Activated CD4-positive, alpha-beta T cell treated with anti-CD3 and anti-CD28 coated beads for 36 hours (primary cell): ENCODE measurements at regions not wholly inside any gene's neighbourhood (a gene's known extent, or its start where the extent isn't known, plus 50 kb on each side); places are given as distances from the start of the nearest gene placed in this dataset.

Experiments used
- ATAC-seq: fragments of 200-7000 bp; cut with Tn5 transposase; one replicate; pipeline ENCODE4 v1.10.0; 2021; ENCODE audit warnings: mild to moderate bottlenecking, moderate library complexity
- CTCF ChIA-PET: fragments of 350-600 bp; sonication (Branson Sonifier 250); formaldehyde crosslinking; loops from one replicate; lab custom pipeline; 2021; ENCODE audit warnings: antibody characterized with exemption; lab: Charles Lee
- POLR2A ChIA-PET: fragments of 350-600 bp; sonication (Branson Sonifier 250); formaldehyde crosslinking; loops from one replicate; lab custom pipeline; 2021; ENCODE audit warnings: antibody characterized with exemption, inconsistent platforms; lab: Charles Lee
- DNase-seq: peaks from one replicate; pipeline ENCODE4 v3.0.0-alpha.2; 2020
- H3K27ac Mint-ChIP-seq: one replicate; pipeline ENCODE4 v1.8.0; 2021; ENCODE audit warnings: mixed read lengths
- H3K27me3 Mint-ChIP-seq: one replicate; pipeline ENCODE4 v1.8.0; 2021; ENCODE audit warnings: mixed read lengths
- H3K36me3 Mint-ChIP-seq: one replicate; pipeline ENCODE4 v1.8.0; 2021; ENCODE audit warnings: low read depth, mixed read lengths
- H3K4me1 Mint-ChIP-seq: one replicate; pipeline ENCODE4 v1.8.0; 2021; ENCODE audit warnings: mixed read lengths
- H3K4me3 Mint-ChIP-seq: one replicate; pipeline ENCODE4 v1.8.0; 2021; ENCODE audit warnings: mild to moderate bottlenecking, moderate library complexity, mixed read lengths
- H3K9me3 Mint-ChIP-seq: one replicate; pipeline ENCODE4 v1.8.0; 2021; ENCODE audit warnings: low read depth, mixed read lengths
- intact Hi-C, 2 experiments: fragments of 100-400 bp; cut with DNase I in 1 of 2; cut with micrococcal nuclease in 1 of 2; formaldehyde crosslinking; loops; one replicate each; pipeline versions ENCODE4 v1.14.2 to v1.15.1; 2022 to 2024; cut with DNase I, micrococcal nuclease

DNA sequence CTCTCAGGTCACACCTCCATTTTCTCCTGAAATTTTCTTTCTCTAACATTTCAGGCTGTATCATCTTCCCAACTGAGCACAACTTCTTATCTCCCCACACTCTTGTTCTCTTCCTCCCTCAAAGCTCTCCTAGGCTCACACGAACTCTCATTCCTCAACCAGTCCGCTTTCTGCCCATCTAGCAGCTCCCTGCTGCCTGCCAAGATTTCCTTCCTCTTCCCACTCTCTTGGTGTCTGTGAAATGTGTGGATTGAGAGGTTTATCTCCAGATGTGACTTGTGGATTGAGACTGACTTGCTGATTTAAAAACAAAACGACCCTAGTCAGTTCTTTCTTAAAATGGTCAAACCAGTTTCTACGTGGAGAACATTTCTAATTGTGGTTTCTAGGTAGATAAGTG is 106.3 kb downstream of the MTNR1B start:
- Mint-ChIP-seq H3K4me3 (no peak overlapping the region), H3K27ac (no peak overlapping the region)
- intact Hi-C loops, result no loop called here

DNA sequence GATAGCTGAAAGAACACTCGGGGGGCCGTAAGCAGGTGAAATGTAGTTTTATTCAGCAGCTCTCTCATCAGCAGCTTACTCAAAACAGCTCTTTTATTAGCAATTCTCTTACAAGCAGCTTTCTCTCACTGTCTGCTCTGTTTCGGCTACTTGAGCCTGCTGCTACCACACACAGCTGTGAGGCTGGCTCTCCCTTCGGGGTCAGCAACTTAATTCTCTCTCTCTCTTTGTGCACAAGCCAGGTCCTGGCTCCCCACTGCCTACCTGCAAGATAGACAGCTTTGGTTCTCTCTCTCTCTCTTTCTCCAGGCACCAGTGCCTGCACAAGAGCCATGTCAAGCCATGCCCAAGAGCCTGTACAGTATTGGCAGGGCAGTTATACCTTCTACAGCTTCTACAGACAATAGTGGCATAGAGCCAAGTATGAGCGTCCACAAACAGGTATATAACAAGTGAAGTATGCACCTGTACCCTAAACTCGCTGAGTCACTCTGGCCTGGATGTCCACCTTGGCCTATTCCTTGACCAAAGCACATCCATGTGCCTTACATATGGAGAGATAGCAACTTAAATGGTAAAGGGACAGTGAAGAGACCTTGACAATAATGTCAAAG is 110.8 kb downstream of the MTNR1B start:
- H3K36me3 Mint-ChIP-seq, result no peaks in the 10 kb centered on the region
- H3K9me3 Mint-ChIP-seq, result no peaks in the 10 kb centered on the region
- POLR2A ChIA-PET, result no interaction called here
- H3K4me3 Mint-ChIP-seq, result no peak overlapping the region
- CTCF ChIA-PET, result no interaction called here
- no peak overlapping the region for H3K27ac Mint-ChIP-seq
- DNase-seq, result no peak
- peaks cover 18% of the 10 kb centered on the region for H3K27me3 Mint-ChIP-seq
- ATAC-seq, result no peak
- intact Hi-C loops, result loop anchor here in 1 of 2 experiments (5.0 kb wide), 1 partner anchor 147 kb away; no protein-coding TSS in a partner anchor
- no peaks in the 10 kb centered on the region for H3K4me1 Mint-ChIP-seq

More for the DNA sequence above, 106.3 kb downstream of the MTNR1B start:
- Mint-ChIP-seq H3K27me3 (peaks cover 23% of the 10 kb centered on the region), H3K36me3 (no peaks in the 10 kb centered on the region), H3K4me1 (no peaks in the 10 kb centered on the region), H3K9me3 (no peaks in the 10 kb centered on the region)
- DNase-seq, result no peak
- POLR2A ChIA-PET, result no interaction called here
- no peak for ATAC-seq
- CTCF ChIA-PET, result no interaction called here

DNA sequence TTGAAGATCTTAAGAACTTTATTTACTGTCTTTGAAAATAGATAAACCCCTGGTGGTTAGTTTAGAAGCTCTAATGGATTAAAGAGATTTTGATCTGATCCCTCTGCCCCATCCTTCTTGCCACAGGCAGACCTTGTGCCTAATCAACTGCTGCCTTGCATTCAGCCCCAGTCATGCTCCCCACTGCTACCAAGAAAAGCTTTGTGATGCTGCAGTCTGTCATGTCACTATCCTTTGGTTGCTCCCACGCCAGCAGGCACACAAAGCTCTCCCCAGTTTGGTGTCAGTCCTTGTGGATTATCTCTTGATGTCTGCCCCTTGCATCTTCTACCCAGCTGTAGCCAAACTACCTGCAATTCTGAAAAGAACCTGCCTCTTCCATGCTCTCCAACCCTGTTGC is 112.2 kb downstream of the MTNR1B start:
- intact Hi-C loops, result loop anchor here in 1 of 2 experiments (5.0 kb wide), 1 partner anchor 146 kb away; no protein-coding TSS in a partner anchor
- no peak overlapping the region for H3K27ac Mint-ChIP-seq
- POLR2A ChIA-PET, result no interaction called here
- H3K36me3 Mint-ChIP-seq, result no peaks in the 10 kb centered on the region
- no peaks in the 10 kb centered on the region for H3K4me1 Mint-ChIP-seq
- H3K27me3 Mint-ChIP-seq, result peaks cover 14% of the 10 kb centered on the region
- DNase-seq, result no peak
- no peaks in the 10 kb centered on the region for H3K9me3 Mint-ChIP-seq
- ATAC-seq, result no peak
- CTCF ChIA-PET, result no interaction called here
- H3K4me3 Mint-ChIP-seq, result no peak overlapping the region

DNA sequence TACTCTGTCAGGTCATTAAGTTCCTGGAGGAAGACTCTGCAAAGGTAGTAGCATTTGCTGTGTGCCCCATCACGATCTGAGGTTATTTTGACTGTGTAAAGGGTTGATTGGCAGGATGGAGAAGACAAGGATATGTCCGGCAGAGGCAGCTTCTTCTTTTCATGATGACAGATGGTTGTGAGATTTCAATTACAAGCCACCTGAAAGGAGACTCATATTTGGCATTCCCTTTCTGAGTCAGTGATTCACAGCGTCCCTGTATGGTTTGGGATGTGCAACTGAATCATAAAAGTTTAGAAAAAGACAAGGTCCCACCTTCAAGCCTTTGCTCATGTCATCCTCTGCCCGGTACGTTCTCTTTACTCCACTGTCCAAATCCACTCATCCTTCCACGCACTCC is 113.4 kb downstream of the MTNR1B start:
- Mint-ChIP-seq H3K27ac (no peak overlapping the region), H3K27me3 (peaks cover 10% of the 10 kb centered on the region), H3K36me3 (no peaks in the 10 kb centered on the region), H3K4me3 (no peak overlapping the region), H3K4me1 (no peaks in the 10 kb centered on the region), H3K9me3 (no peaks in the 10 kb centered on the region)
- CTCF ChIA-PET, result no interaction called here
- ATAC-seq (peak; percentile 16), DNase-seq (no peak)
- POLR2A ChIA-PET, result no interaction called here
- intact Hi-C loops, result loop anchor here in 1 of 2 experiments (5.0 kb wide), 1 partner anchor 144 kb away; no protein-coding TSS in a partner anchor

DNA sequence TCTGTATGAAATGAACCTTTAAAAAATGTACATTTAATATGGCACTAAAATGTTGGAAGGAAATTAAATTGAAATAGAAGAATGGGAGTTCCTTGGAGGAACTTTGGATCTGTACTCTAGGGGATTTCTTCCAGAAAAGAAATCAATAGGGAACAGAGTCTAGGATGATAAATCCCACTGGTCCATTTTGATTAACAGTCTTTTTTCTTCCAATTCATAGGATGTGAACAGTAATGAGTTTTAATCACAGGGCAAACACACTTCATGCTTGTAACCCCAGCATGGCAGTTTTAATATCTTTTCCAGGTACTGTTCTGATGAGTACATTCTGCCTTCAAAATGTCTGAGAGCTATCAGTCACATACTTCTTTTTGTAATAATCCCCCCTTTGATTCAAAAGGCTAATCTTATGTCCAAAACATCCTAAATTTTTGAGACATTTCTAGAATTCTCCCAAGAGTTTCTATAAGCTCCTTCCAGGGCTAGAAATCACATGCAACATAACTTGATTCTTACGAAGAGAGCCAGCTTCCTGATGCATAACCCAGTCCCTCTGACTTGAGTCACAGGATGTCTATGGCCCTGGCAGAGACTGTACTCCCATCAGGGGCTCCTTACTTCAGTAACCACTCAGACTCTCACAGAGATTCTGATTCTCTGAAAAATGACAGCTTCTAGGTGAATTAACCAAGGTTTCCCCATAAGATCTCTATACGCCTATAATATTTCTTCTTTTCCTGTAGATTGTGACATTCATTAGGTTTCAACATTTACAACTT is 112.9 kb downstream of the SLC36A4 start:
- Mint-ChIP-seq H3K27ac (no peak overlapping the region), H3K4me1 (no peaks in the 10 kb centered on the region), H3K27me3 (peaks cover 8% of the 10 kb centered on the region), H3K4me3 (no peak overlapping the region), H3K36me3 (no peaks in the 10 kb centered on the region), H3K9me3 (no peaks in the 10 kb centered on the region)
- DNase-seq (no peak), ATAC-seq (no peak)
- CTCF ChIA-PET, result interaction anchor here (0.7 to 1.4 kb wide), 2 partner anchors 13 to 143 kb away, joined by 4 to 5 read pairs; no protein-coding TSS in a partner anchor
- POLR2A ChIA-PET, result no interaction called here
- intact Hi-C loops, result loop anchor here in 1 of 2 experiments (5.0 kb wide), 1 partner anchor 142 kb away; no protein-coding TSS in a partner anchor

DNA sequence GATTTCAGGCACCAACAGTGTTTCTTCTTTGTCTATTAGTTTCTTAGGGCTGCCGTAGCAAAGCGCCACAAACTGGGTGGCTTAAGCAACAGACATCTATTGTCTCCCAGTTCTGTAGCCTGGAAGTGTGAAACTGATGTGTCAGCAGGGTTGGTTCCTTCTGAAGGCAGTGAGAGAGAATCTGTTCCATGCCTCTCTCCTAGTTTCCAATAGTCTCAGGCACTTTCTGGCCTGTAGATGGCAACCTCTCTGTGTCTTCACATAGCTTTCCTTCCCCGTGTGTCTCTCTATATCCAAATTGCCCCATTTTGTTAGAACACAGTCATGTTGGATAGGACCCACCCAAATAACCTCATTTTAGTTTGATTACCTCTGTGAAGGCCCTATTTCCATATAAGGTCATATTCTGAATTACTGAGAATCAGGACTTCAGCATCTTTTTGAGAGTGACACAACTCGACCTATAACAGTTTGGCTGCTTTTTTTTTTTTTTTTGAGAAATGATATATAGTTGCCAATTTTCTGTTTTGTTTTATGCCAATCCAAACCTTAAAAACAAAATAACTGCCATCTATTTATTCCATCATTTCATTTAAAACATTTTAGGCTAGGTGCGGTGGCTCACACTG is 108.2 kb downstream of the SLC36A4 start:
- no peaks in the 10 kb centered on the region for H3K9me3 Mint-ChIP-seq
- peak; percentile 39 for ATAC-seq
- ChIA-PET CTCF (interaction anchor here (0.6 to 1.3 kb wide), 4 partner anchors 10 to 155 kb away, joined by 3 to 4 read pairs (median 4); no protein-coding TSS in a partner anchor), POLR2A (no interaction called here)
- DNase-seq, result peak; percentile 6
- intact Hi-C loops, result no loop called here
- no peak overlapping the region for H3K4me3 Mint-ChIP-seq
- H3K27me3 Mint-ChIP-seq, result peaks cover 4% of the 10 kb centered on the region
- no peaks in the 10 kb centered on the region for H3K4me1 Mint-ChIP-seq
- no peak overlapping the region for H3K27ac Mint-ChIP-seq
- no peaks in the 10 kb centered on the region for H3K36me3 Mint-ChIP-seq
